ENCODE measurements at regions not wholly inside any gene's neighbourhood (a gene's known extent, or its start where the extent isn't known, plus 50 kb on each side); places are given as distances from the start of the nearest gene placed in this dataset.

- TF ChIP-seq CTCF (conservative IDR thresholded peaks at IDR 0.05; ENCODE audit: low read depth, low read length) = no peak
- TF ChIP-seq EZH2 (IDR thresholded peaks at IDR 0.05; ENCODE audit: low read length, unreplicated experiment) = no peak
These were observed 76.4 kb upstream of the BHLHE23 start for GRCh38 chr20:63082939-63083735.

Measured in PC-3 (cell line).